Osteoblast (primary cell): ENCODE measurements at regions not wholly inside any gene's neighbourhood (a gene's known extent, or its start where the extent isn't known, plus 50 kb on each side); places are given as distances from the start of the nearest gene placed in this dataset.
A peak's percentile ranks its signal among the peaks of the same experiment; 100 is the strongest.

Source experiments
- DNase-seq: peaks from one replicate; pipeline ENCODE4 v3.0.0; 2011; ENCODE audit warnings: low spot score, mixed read lengths; ENCODE audit not compliant: insufficient read length; ENCODE audit errors: missing footprints
- H2AFZ ChIP-seq: 2 replicates; pipeline ENCODE4 v1.6.0; 2011; ENCODE audit warnings: mild to moderate bottlenecking, low read length
- H3K27ac ChIP-seq: 2 replicates; pipeline ENCODE4 v1.5.1; 2011; ENCODE audit warnings: mild to moderate bottlenecking, low read depth, low read length, moderate library complexity
- H3K27me3 ChIP-seq: 2 replicates; pipeline ENCODE4 v1.6.0; 2012; ENCODE audit warnings: mild to moderate bottlenecking, control low read depth, inconsistent platforms, low read length, moderate library complexity; ENCODE audit not compliant: insufficient read depth
- H3K36me3 ChIP-seq: 2 replicates; pipeline ENCODE4 v1.5.1; 2011; ENCODE audit warnings: mild to moderate bottlenecking, low read length, control low read depth, moderate library complexity; ENCODE audit not compliant: insufficient read depth
- H3K4me1 ChIP-seq: 2 replicates; pipeline ENCODE4 v1.5.1; 2011; ENCODE audit warnings: mild to moderate bottlenecking, low read length, control low read depth, moderate library complexity; ENCODE audit not compliant: insufficient read depth
- H3K4me2 ChIP-seq: 2 replicates; pipeline ENCODE4 v1.6.0; 2011; ENCODE audit warnings: mild to moderate bottlenecking, low read length; ENCODE audit not compliant: insufficient read depth
- H3K4me3 ChIP-seq: fragments of 200-600 bp; sonication (generic); 3 replicates; pipeline ENCODE4 v1.5.1; 2012; ENCODE audit warnings: mild to moderate bottlenecking, low read length, inconsistent platforms; ENCODE audit not compliant: insufficient read depth
- H3K79me2 ChIP-seq: 2 replicates; pipeline ENCODE4 v1.6.0; 2012; ENCODE audit warnings: mild to moderate bottlenecking, low read length, control low read depth, inconsistent platforms; ENCODE audit not compliant: insufficient read depth
- H3K9me3 ChIP-seq: 2 replicates; pipeline ENCODE4 v1.5.1; 2011; ENCODE audit warnings: low read depth, low read length, control low read depth
- H4K20me1 ChIP-seq: 2 replicates; pipeline ENCODE4 v1.6.0; 2012; ENCODE audit warnings: mild to moderate bottlenecking, low read length, control low read depth; ENCODE audit not compliant: insufficient read depth
- CTCF ChIP-seq: IDR thresholded peaks from 2 replicates; pipeline ENCODE4 v1.5.1; 2011; ENCODE audit warnings: mild to moderate bottlenecking, low read depth, low read length, moderate library complexity; ENCODE audit errors: extremely low read depth

GRCh38 chr5:158163451-158164295 lies 304.7 kb upstream of the CLINT1 start:
- no peaks in the 10 kb centered on the region for H3K79me2 ChIP-seq
- H2AFZ ChIP-seq, result no peak overlapping the region
- TF ChIP-seq CTCF, result no peak
- no peaks in the 10 kb centered on the region for H3K36me3 ChIP-seq
- peaks cover 3% of the 10 kb centered on the region for H3K27me3 ChIP-seq
- H3K27ac ChIP-seq, result no peak overlapping the region
- no peaks in the 10 kb centered on the region for H4K20me1 ChIP-seq
- no peaks in the 10 kb centered on the region for H3K9me3 ChIP-seq
- H3K4me2 ChIP-seq, result no peak overlapping the region
- no peak for DNase-seq
- H3K4me3 ChIP-seq, result no peak overlapping the region
- peaks cover 6% of the 10 kb centered on the region for H3K4me1 ChIP-seq

GRCh38 chr5:158162479-158163034 lies 303.6 kb upstream of the CLINT1 start:
- no peak overlapping the region for H3K27ac ChIP-seq
- H3K79me2 ChIP-seq, result no peaks in the 10 kb centered on the region
- H3K36me3 ChIP-seq, result no peaks in the 10 kb centered on the region
- H3K4me2 ChIP-seq, result no peak overlapping the region
- no peak for TF ChIP-seq CTCF
- H3K4me1 ChIP-seq, result peaks cover 6% of the 10 kb centered on the region
- H4K20me1 ChIP-seq, result no peaks in the 10 kb centered on the region
- peak; percentile 32 for DNase-seq
- no peak overlapping the region for H2AFZ ChIP-seq
- no peaks in the 10 kb centered on the region for H3K9me3 ChIP-seq
- H3K27me3 ChIP-seq, result peaks cover 3% of the 10 kb centered on the region
- no peak overlapping the region for H3K4me3 ChIP-seq

- Histone ChIP-seq H3K27ac (no peak overlapping the region), H3K27me3 (peaks cover 3% of the 10 kb centered on the region), H2AFZ (no peak overlapping the region), H4K20me1 (no peaks in the 10 kb centered on the region), H3K4me3 (no peak overlapping the region), H3K36me3 (no peaks in the 10 kb centered on the region), H3K4me1 (peaks cover 6% of the 10 kb centered on the region), H3K9me3 (no peaks in the 10 kb centered on the region), H3K79me2 (no peaks in the 10 kb centered on the region), H3K4me2 (no peak overlapping the region)
- TF ChIP-seq CTCF, result no peak
- no peak for DNase-seq
Measured at GRCh38 chr5:158162026-158162425, 303.1 kb upstream of the CLINT1 start.

GRCh38 chr5:158159621-158160020 lies 300.7 kb upstream of the CLINT1 start:
- TF ChIP-seq CTCF, result no peak
- H4K20me1 ChIP-seq, result no peaks in the 10 kb centered on the region
- H2AFZ ChIP-seq, result no peak overlapping the region
- peaks cover 22% of the 10 kb centered on the region for H3K4me1 ChIP-seq
- no peak overlapping the region for H3K4me3 ChIP-seq
- no peak for DNase-seq
- H3K27me3 ChIP-seq, result peaks cover 3% of the 10 kb centered on the region
- H3K36me3 ChIP-seq, result no peaks in the 10 kb centered on the region
- H3K4me2 ChIP-seq, result no peak overlapping the region
- H3K27ac ChIP-seq, result no peak overlapping the region
- H3K79me2 ChIP-seq, result no peaks in the 10 kb centered on the region
- H3K9me3 ChIP-seq, result no peaks in the 10 kb centered on the region
